Neural cell (in vitro differentiated cells): ENCODE measurements at regions not wholly inside any gene's neighbourhood (a gene's known extent, or its start where the extent isn't known, plus 50 kb on each side); places are given as distances from the start of the nearest gene placed in this dataset.

ENCODE experiments used
- EZH2 ChIP-seq: fragments of 200-600, 300-800 bp; shearing (Covaris generic), sonication (generic); IDR thresholded peaks from 2 replicates; pipeline ENCODE4 v1.6.1; 2014; ENCODE audit warnings: antibody characterized with exemption, low read length, borderline replicate concordance, mild to moderate bottlenecking; ENCODE audit not compliant: insufficient read depth, poor library complexity, severe bottlenecking
- POLR2AphosphoS5 ChIP-seq: IDR thresholded peaks from 2 replicates; pipeline ENCODE4 v1.6.1; 2012
- RAD21 ChIP-seq: fragments of 450-650 bp; conservative IDR thresholded peaks from 2 replicates; pipeline ENCODE4 v1.6.1; 2014; ENCODE audit warnings: antibody characterized with exemption, mild to moderate bottlenecking, moderate library complexity
- SMC3 ChIP-seq: fragments of 450-650 bp; conservative IDR thresholded peaks from 2 replicates; pipeline ENCODE4 v1.6.1; 2014; ENCODE audit warnings: antibody characterized with exemption, mild to moderate bottlenecking, moderate library complexity; ENCODE audit not compliant: poor library complexity
- TAF1 ChIP-seq: IDR thresholded peaks from 2 replicates; pipeline ENCODE4 v1.6.1; 2012; ENCODE audit warnings: low read depth
- TF ChIP-seq, protein P1 (sequence below): IDR thresholded peaks from 2 replicates; pipeline ENCODE4 v1.6.1; 2012; ENCODE audit warnings: borderline replicate concordance
- TF ChIP-seq, protein P2 (sequence below): fragments of 450-650 bp; IDR thresholded peaks from 2 replicates; pipeline ENCODE4 v1.5.1; 2014; ENCODE audit warnings: antibody characterized with exemption, mild to moderate bottlenecking, moderate library complexity; ENCODE audit not compliant: poor library complexity, severe bottlenecking

DNA sequence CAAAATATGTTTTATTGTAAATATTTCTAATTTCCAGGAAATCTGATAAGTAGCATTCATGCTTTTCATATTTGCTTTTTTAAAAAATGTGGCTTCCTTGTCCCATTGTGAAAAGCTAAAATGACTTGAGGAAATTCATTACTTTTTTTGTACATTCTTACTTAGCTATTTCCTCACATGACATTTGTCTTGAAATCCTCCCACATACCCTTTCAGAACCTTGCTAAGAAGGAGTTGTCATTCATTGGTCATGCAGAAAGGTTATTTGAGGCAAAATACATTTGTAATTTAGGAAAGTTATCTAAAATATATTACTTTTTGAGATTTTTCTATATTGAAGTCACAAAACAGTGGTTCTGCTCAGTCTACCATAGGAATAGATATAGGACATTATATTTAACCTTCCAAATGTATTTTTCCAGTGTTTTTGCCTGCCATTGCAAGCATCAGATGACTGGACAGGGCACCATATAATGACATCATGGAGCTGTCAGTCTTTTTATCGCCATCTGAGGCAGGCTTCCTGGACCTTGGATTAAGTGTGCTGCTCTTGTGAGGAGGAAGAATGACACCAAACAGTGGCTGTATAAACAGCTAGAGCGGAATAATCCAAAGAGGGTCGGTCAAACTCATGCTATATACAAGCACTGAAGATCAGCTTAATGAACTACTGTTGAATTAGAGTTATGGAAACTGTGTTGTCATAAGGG, 109.4 kb upstream of the HCRTR2 start:
- TF ChIP-seq, protein P1, sequence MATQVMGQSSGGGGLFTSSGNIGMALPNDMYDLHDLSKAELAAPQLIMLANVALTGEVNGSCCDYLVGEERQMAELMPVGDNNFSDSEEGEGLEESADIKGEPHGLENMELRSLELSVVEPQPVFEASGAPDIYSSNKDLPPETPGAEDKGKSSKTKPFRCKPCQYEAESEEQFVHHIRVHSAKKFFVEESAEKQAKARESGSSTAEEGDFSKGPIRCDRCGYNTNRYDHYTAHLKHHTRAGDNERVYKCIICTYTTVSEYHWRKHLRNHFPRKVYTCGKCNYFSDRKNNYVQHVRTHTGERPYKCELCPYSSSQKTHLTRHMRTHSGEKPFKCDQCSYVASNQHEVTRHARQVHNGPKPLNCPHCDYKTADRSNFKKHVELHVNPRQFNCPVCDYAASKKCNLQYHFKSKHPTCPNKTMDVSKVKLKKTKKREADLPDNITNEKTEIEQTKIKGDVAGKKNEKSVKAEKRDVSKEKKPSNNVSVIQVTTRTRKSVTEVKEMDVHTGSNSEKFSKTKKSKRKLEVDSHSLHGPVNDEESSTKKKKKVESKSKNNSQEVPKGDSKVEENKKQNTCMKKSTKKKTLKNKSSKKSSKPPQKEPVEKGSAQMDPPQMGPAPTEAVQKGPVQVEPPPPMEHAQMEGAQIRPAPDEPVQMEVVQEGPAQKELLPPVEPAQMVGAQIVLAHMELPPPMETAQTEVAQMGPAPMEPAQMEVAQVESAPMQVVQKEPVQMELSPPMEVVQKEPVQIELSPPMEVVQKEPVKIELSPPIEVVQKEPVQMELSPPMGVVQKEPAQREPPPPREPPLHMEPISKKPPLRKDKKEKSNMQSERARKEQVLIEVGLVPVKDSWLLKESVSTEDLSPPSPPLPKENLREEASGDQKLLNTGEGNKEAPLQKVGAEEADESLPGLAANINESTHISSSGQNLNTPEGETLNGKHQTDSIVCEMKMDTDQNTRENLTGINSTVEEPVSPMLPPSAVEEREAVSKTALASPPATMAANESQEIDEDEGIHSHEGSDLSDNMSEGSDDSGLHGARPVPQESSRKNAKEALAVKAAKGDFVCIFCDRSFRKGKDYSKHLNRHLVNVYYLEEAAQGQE = no peak
- TF ChIP-seq, protein P2, sequence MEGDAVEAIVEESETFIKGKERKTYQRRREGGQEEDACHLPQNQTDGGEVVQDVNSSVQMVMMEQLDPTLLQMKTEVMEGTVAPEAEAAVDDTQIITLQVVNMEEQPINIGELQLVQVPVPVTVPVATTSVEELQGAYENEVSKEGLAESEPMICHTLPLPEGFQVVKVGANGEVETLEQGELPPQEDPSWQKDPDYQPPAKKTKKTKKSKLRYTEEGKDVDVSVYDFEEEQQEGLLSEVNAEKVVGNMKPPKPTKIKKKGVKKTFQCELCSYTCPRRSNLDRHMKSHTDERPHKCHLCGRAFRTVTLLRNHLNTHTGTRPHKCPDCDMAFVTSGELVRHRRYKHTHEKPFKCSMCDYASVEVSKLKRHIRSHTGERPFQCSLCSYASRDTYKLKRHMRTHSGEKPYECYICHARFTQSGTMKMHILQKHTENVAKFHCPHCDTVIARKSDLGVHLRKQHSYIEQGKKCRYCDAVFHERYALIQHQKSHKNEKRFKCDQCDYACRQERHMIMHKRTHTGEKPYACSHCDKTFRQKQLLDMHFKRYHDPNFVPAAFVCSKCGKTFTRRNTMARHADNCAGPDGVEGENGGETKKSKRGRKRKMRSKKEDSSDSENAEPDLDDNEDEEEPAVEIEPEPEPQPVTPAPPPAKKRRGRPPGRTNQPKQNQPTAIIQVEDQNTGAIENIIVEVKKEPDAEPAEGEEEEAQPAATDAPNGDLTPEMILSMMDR = no peak
- no peak for TF ChIP-seq TAF1
- TF ChIP-seq RAD21 = no peak
- no peak for TF ChIP-seq SMC3
- no peak for TF ChIP-seq POLR2AphosphoS5
- TF ChIP-seq EZH2 = no peak
